ENCODE measurements at regions not wholly inside any gene's neighbourhood (a gene's known extent, or its start where the extent isn't known, plus 50 kb on each side); places are given as distances from the start of the nearest gene placed in this dataset.

GRCh38 chr11:92391808-92392207, 167.2 kb downstream of the FAT3 start:
- H3K27me3 Mint-ChIP-seq (ENCODE audit: insufficient read depth, unreplicated experiment) = no peaks in the 10 kb centered on the region
- no peak for TF ChIP-seq CTCF (IDR thresholded peaks at IDR 0.05; ENCODE audit: insufficient read depth in 1 of 2, low read depth in 1 of 2, low read length in 1 of 2, severe bottlenecking in 1 of 2, unreplicated experiment in 1 of 2)
- no TSS peak for BruUV-seq (replicated peaks)

GRCh38 chr11:92393218-92393617, 168.6 kb downstream of the FAT3 start:
- CTCF ChIA-PET = no interaction called here
- H3K4me1 Mint-ChIP-seq (ENCODE audit: low read depth, unreplicated experiment) = peaks cover 33% of the 10 kb centered on the region
- intact Hi-C loops (cut with micrococcal nuclease; ENCODE audit: unreplicated experiment) = no loop called here

More at GRCh38 chr11:92391808-92392207, 167.2 kb downstream of the FAT3 start:
- Histone ChIP-seq H3K9me3 (no peaks in the 10 kb centered on the region), H3K36me3 (ENCODE audit: control insufficient read depth, insufficient read depth, low read length) (no peaks in the 10 kb centered on the region), H3K27me3 (replicated peaks; ENCODE audit: control insufficient read depth, insufficient read depth, low read length) (no peaks in the 10 kb centered on the region), H3K4me1 (peaks cover 15% of the 10 kb centered on the region), H3K4me3 (ENCODE audit: low read depth, low read length) (no peak overlapping the region)
- Mint-ChIP-seq H3K9me3 (ENCODE audit: unreplicated experiment) (no peaks in the 10 kb centered on the region), H3K27ac (ENCODE audit: unreplicated experiment) (no peak overlapping the region), H3K4me1 (ENCODE audit: low read depth, unreplicated experiment) (peaks cover 26% of the 10 kb centered on the region), H3K36me3 (ENCODE audit: insufficient read depth, unreplicated experiment) (no peaks in the 10 kb centered on the region), H3K4me3 (ENCODE audit: unreplicated experiment) (no peak overlapping the region)
- DNase-seq = no peak
- CTCF ChIA-PET = no interaction called here
- intact Hi-C loops (cut with micrococcal nuclease; ENCODE audit: unreplicated experiment) = no loop called here
- POLR2A ChIA-PET = no interaction called here

GRCh38 chr11:92396133-92396532, 171.5 kb downstream of the FAT3 start:
- CTCF ChIA-PET = interaction anchor here (1.3 kb wide), 1 partner anchor 184 kb away, joined by 3 read pairs; no protein-coding TSS in a partner anchor

More at GRCh38 chr11:92393218-92393617, 168.6 kb downstream of the FAT3 start:
- Histone ChIP-seq H3K36me3 (ENCODE audit: control insufficient read depth, insufficient read depth, low read length) (no peaks in the 10 kb centered on the region), H3K27me3 (replicated peaks; ENCODE audit: control insufficient read depth, insufficient read depth, low read length) (no peaks in the 10 kb centered on the region), H3K9me3 (no peaks in the 10 kb centered on the region), H3K4me3 (ENCODE audit: low read depth, low read length) (no peak overlapping the region), H3K4me1 (peaks cover 15% of the 10 kb centered on the region)
- no peak overlapping the region for H3K27ac Mint-ChIP-seq (ENCODE audit: unreplicated experiment)
- no peak for DNase-seq
- no peak for TF ChIP-seq CTCF (IDR thresholded peaks at IDR 0.05; ENCODE audit: insufficient read depth in 1 of 2, low read depth in 1 of 2, low read length in 1 of 2, severe bottlenecking in 1 of 2, unreplicated experiment in 1 of 2)
- POLR2A ChIA-PET = no interaction called here
- H3K36me3 Mint-ChIP-seq (ENCODE audit: insufficient read depth, unreplicated experiment) = no peaks in the 10 kb centered on the region
- H3K4me3 Mint-ChIP-seq (ENCODE audit: unreplicated experiment) = no peak overlapping the region
- H3K27me3 Mint-ChIP-seq (ENCODE audit: insufficient read depth, unreplicated experiment) = no peaks in the 10 kb centered on the region
- H3K9me3 Mint-ChIP-seq (ENCODE audit: unreplicated experiment) = no peaks in the 10 kb centered on the region
- BruUV-seq (replicated peaks) = no TSS peak

More at GRCh38 chr11:92396133-92396532, 171.5 kb downstream of the FAT3 start:
- Histone ChIP-seq H3K4me1 (peaks cover 15% of the 10 kb centered on the region), H3K36me3 (ENCODE audit: control insufficient read depth, insufficient read depth, low read length) (no peaks in the 10 kb centered on the region), H3K4me3 (ENCODE audit: low read depth, low read length) (no peak overlapping the region), H3K9me3 (no peaks in the 10 kb centered on the region), H3K27me3 (replicated peaks; ENCODE audit: control insufficient read depth, insufficient read depth, low read length) (no peaks in the 10 kb centered on the region)
- Mint-ChIP-seq H3K9me3 (ENCODE audit: unreplicated experiment) (no peaks in the 10 kb centered on the region), H3K36me3 (ENCODE audit: insufficient read depth, unreplicated experiment) (no peaks in the 10 kb centered on the region), H3K4me3 (ENCODE audit: unreplicated experiment) (no peak overlapping the region), H3K27me3 (ENCODE audit: insufficient read depth, unreplicated experiment) (no peaks in the 10 kb centered on the region), H3K27ac (ENCODE audit: unreplicated experiment) (no peak overlapping the region), H3K4me1 (ENCODE audit: low read depth, unreplicated experiment) (peaks cover 22% of the 10 kb centered on the region)
- BruUV-seq (replicated peaks) = no TSS peak
- POLR2A ChIA-PET = no interaction called here
- no peak for TF ChIP-seq CTCF (IDR thresholded peaks at IDR 0.05; ENCODE audit: insufficient read depth in 1 of 2, low read depth in 1 of 2, low read length in 1 of 2, severe bottlenecking in 1 of 2, unreplicated experiment in 1 of 2)
- intact Hi-C loops (cut with micrococcal nuclease; ENCODE audit: unreplicated experiment) = loop anchor here (1.0 kb wide), 1 partner anchor 185 kb away; no protein-coding TSS in a partner anchor
- DNase-seq = no peak

All from Caco-2 (cell line).